Esophagus muscularis mucosa (tissue), 4 donors: ENCODE measurements at regions not wholly inside any gene's neighbourhood (a gene's known extent, or its start where the extent isn't known, plus 50 kb on each side); places are given as distances from the start of the nearest gene placed in this dataset.
"Not testable (repeated sequence)": the region's sequence is repeated elsewhere in the genome, so short reads cannot be mapped to it uniquely, and the experiment has no call there.

Experiments used
- DNase-seq: peaks from one replicate; pipeline ENCODE4 v3.0.0-alpha.2; 2017; ENCODE audit errors: extremely low spot score
- H3K27ac ChIP-seq, 4 donors: fragments of 200-600 bp; sonication (generic); replicated peaks in 1 of 4; 1 replicate in 3 of 4; 2 replicates in 1 of 4; pipeline ENCODE4 v1.5.1; 2016 to 2019; ENCODE audit warnings: mild to moderate bottlenecking in 1 of 4
- H3K27me3 ChIP-seq, 4 donors: fragments of 200-600 bp; sonication (generic); one replicate each; pipeline versions ENCODE4 v1.5.1 to v1.6.0; 2016 to 2019
- H3K36me3 ChIP-seq, 4 donors: fragments of 200-600 bp; sonication (generic); one replicate each; pipeline ENCODE4 v1.5.1; 2016 to 2019
- H3K4me1 ChIP-seq, 4 donors: fragments of 200-600 bp; sonication (generic); one replicate each; pipeline ENCODE4 v1.5.1; 2016 to 2019
- H3K4me3 ChIP-seq, 4 donors: fragments of 200-600 bp; sonication (generic); 1 replicate in 2 of 4; 2 replicates in 2 of 4; pipeline ENCODE4 v1.5.1; 2016 to 2019; ENCODE audit warnings: mild to moderate bottlenecking in 4 of 4, moderate library complexity in 1 of 4
- H3K9me3 ChIP-seq, 4 donors: fragments of 200-600 bp; sonication (generic); 1 replicate in 3 of 4; 2 replicates in 1 of 4; pipeline ENCODE4 v1.5.1; 2016 to 2019
- EP300 ChIP-seq: sonication (generic); formaldehyde crosslinking; IDR thresholded peaks from one replicate; pipeline ENCODE4 v1.6.1; 2017; ENCODE audit warnings: antibody characterized with exemption
- POLR2A ChIP-seq: fragments of 450-650 bp; IDR thresholded peaks from one replicate; pipeline ENCODE4 v1.6.1; 2017; ENCODE audit warnings: antibody characterized with exemption, moderate library complexity, mild to moderate bottlenecking, low read depth
- POLR2AphosphoS5 ChIP-seq, 2 donors: sonication (generic); formaldehyde crosslinking; IDR thresholded peaks; one replicate each; pipeline ENCODE4 v1.6.1; 2017; ENCODE audit warnings: antibody characterized with exemption in 2 of 2
- WGBS: methylation state at CpG from one replicate; pipeline ENCODE4 v1.1.5; 2018; 5-methylcytosine and 5-hydroxymethylcytosine counted together
- intact Hi-C: fragments of 100-400 bp; cut with DNase I; formaldehyde crosslinking; loops from one replicate; pipeline ENCODE4 v1.15.1; 2023
- TF ChIP-seq, protein P1 (sequence below), 3 experiments: fragments of 200-600 bp in 2 of 3; fragments of 450-650 bp in 1 of 3; sonication (generic) in 2 of 3; IDR thresholded peaks; one replicate each; pipeline ENCODE4 v1.5.1; 2017 to 2019; ENCODE audit warnings: antibody characterized with exemption in 3 of 3, mild to moderate bottlenecking in 2 of 3, moderate library complexity in 1 of 3

DNA sequence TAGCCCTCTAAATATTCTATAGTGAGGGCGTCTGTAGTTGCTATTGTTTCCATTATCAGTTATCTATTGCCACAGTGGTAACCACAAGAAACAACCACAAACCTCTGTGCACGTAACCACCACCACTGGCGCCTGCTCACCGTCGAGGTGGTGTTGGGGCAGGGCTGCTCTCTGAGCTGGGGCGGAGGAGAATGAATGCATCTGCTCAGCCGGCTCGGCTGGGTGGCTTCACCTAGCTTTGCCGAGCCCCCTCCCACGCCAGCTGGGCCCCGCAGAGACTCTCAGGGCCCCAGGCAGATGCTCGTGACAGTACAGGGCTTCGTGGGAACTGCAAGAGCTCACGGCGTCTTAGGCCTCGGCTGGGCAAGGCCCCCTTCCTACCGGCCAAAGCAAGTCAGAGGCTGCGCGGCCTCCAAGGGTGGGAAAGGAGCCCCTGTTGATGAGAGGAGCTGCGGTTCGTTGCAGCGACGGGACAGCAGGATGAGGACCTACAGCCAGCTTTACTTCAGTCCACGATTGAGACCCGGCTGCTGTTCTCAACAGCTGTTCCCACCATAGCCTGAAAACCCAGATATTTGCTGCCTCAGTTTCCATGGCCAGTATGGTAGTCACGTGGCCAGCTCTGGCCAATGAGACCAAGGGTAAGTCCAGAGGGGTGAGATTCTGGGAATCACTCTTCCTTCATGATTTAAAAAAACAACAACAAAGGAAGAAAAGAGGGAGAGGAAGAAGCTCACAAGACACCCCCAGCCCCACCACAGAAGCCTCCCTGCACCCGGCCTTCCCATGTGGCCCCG is 120.2 kb upstream of the AFDN start:
- H3K9me3 ChIP-seq: no peaks in the 10 kb centered on the region

DNA sequence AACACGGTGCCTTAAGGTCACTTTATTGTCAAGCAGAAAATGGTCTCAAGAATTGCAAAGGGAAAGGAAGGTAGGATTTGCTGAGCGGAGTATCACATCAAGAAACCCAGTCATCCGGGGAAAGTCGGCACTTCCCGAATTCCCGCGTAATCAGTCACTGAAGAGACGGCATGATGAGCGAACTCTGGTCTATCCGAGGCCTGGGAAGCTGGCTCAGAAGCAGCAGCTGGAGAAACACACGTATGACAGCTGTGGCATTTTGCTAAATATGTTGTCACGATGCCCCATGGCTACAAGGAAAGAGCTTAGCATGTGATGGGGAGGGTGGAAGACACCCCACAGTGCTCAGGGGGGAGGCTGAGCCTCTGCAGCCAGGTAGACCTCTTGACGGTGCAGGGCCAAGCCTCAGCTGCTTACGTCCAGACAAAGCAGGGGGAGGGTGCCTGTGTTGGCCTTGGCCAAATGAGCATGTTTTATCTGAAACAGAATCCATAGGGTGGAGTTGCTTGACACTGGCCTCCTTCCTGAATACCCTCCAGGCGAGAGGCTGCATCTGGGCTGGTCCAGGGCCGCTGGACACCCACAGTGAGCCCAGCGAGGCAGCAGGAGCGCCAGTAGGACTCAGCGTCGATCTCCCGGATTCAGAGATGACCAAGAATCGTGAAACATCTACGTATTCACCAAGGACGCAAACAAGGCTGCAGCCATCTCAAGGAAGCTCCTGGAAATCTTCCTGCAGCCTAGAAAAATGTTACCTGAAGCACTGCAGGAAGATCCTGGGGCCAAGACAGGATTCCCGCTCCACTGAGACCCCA is 118.8 kb upstream of the AFDN start:
- H3K9me3 ChIP-seq: no peaks in the 10 kb centered on the region
- H3K27ac ChIP-seq: no peak overlapping the region
- H3K36me3 ChIP-seq: no peaks in the 10 kb centered on the region
- H3K4me1 ChIP-seq: no peaks in the 10 kb centered on the region
- WGBS: 90% methylated on average over 24 of the region's 25 CpGs
- intact Hi-C loops: no loop called here
- peaks cover 0 to 36% (median 0%) of the 10 kb centered on the region in 4 donors for H3K27me3 ChIP-seq
- H3K4me3 ChIP-seq: no peak overlapping the region
- DNase-seq: no peak
- no peak for TF ChIP-seq POLR2A
- TF ChIP-seq, protein P1, sequence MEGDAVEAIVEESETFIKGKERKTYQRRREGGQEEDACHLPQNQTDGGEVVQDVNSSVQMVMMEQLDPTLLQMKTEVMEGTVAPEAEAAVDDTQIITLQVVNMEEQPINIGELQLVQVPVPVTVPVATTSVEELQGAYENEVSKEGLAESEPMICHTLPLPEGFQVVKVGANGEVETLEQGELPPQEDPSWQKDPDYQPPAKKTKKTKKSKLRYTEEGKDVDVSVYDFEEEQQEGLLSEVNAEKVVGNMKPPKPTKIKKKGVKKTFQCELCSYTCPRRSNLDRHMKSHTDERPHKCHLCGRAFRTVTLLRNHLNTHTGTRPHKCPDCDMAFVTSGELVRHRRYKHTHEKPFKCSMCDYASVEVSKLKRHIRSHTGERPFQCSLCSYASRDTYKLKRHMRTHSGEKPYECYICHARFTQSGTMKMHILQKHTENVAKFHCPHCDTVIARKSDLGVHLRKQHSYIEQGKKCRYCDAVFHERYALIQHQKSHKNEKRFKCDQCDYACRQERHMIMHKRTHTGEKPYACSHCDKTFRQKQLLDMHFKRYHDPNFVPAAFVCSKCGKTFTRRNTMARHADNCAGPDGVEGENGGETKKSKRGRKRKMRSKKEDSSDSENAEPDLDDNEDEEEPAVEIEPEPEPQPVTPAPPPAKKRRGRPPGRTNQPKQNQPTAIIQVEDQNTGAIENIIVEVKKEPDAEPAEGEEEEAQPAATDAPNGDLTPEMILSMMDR (IDR thresholded peaks at IDR 0.05): no peak
- no peak for TF ChIP-seq POLR2AphosphoS5 (IDR thresholded peaks at IDR 0.05)
- TF ChIP-seq EP300: no peak

More for the DNA sequence above, 120.2 kb upstream of the AFDN start:
- no peak for DNase-seq
- 90% methylated on average over 13 of the region's 28 CpGs for WGBS
- Histone ChIP-seq H3K36me3 (no peaks in the 10 kb centered on the region), H3K4me1 (no peaks in the 10 kb centered on the region), H3K27ac (no peak overlapping the region), H3K4me3 (no peak overlapping the region), H3K27me3 (peaks cover 0 to 22% (median 0%) of the 10 kb centered on the region in 4 donors)
- TF ChIP-seq EP300 (no peak), POLR2AphosphoS5 (IDR thresholded peaks at IDR 0.05) (no peak), POLR2A (no peak)
- TF ChIP-seq, protein P1 (IDR thresholded peaks at IDR 0.05): no peak
- intact Hi-C loops: no loop called here

DNA sequence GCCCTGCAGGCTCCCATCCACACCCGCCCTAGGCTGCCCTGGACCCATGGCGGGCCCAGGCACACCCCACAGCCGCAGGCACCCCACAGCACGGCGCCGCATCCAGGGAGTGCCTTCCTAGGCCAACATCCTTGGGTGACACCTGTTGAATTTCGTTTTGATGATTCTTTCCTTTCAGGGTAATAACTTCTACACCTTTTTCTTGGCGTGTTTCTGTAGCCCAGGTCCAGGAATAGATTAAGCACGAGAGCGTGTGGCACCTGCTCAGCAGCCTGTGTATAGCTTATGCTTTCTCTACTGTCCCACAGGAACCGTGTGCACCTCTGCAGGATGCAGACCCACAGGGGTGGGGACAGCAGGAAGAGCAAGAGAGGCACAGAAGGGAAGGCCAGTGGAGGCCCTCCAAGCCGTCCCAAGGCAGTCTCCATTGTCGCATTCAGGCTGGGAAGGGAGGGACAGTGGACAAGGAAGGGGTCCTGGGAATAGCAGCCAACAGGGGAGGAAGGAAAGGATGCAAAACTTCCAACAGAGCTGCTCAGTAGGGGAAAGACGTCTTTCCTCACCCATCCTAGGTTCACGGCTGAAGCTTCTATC is 118.1 kb upstream of the AFDN start:
- intact Hi-C loops: no loop called here
- Histone ChIP-seq H3K9me3 (no peaks in the 10 kb centered on the region), H3K36me3 (no peaks in the 10 kb centered on the region), H3K4me1 (peaks cover 0 to under 1% (median 0%) of the 10 kb centered on the region in 4 donors), H3K4me3 (no peak overlapping the region), H3K27me3 (peaks cover 0 to 40% (median 0%) of the 10 kb centered on the region in 4 donors), H3K27ac (no peak overlapping the region)
- TF ChIP-seq POLR2A (no peak), POLR2AphosphoS5 (IDR thresholded peaks at IDR 0.05) (no peak), EP300 (no peak)
- TF ChIP-seq, protein P1 (IDR thresholded peaks at IDR 0.05): no peak
- DNase-seq: no peak
- whole genome bisulfite sequencing: 89% methylated on average over 15 of the region's 15 CpGs

DNA sequence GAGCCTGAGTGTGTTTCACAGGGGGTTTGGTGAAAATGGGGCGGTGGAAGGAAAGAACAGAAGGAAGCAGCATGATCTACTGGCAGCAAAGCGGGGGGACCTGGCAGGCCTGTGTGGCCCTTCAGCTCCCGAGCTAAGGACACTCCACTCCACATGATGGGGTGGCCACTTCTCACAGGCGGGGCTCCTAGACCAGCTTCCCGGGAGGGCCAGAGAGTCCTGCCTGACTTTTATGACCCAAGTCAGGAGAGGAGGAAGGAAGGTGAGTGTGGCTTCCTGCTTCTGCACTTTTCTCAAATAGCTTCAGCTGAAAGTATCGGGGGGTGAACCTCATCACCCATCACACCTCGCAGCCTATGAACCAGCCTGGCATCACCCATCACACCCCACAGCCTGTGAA is 117.5 kb upstream of the AFDN start:
- H3K9me3 ChIP-seq: no peaks in the 10 kb centered on the region
- TF ChIP-seq POLR2AphosphoS5 (IDR thresholded peaks at IDR 0.05) (no peak), EP300 (no peak), POLR2A (no peak)
- TF ChIP-seq, protein P1 (IDR thresholded peaks at IDR 0.05): no peak
- H3K27ac ChIP-seq: no peak overlapping the region
- DNase-seq: no peak
- 89% methylated on average over 3 of the region's 7 CpGs for WGBS
- no peaks in the 10 kb centered on the region for H3K36me3 ChIP-seq
- H3K4me3 ChIP-seq: no peak overlapping the region
- H3K4me1 ChIP-seq: peaks cover 0 to 5% (median 0%) of the 10 kb centered on the region in 4 donors
- peaks cover 0 to 42% (median 0%) of the 10 kb centered on the region in 4 donors for H3K27me3 ChIP-seq
- intact Hi-C loops: no loop called here

DNA sequence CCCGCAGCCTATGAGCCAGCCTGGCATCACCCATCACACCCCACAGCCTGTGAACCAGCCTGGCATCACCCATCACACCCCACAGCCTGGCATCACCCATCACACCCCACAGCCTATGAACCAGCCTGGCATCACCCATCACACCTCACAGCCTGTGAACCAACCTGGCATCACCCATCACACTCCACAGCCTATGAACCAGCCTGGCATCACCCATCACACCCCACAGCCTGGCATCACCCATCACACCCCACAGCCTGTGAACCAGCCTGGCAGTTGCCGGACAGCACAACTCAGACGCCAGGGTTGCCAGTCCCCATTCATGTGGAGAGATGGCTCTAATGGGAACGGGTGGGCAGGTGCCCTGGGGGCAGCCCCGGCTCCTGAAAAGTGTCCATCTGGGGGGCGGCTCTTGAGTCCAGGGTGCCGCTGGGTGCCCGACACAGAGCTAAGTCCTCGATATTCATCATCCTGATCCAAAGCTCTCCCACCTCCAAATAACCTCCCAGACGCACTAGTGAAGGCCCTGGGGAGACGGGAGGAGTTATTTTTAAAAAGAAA is 116.9 kb upstream of the AFDN start:
- intact Hi-C loops, H3K4me1 ChIP-seq, DNase-seq, H3K4me3 ChIP-seq, H3K27ac ChIP-seq, H3K9me3 ChIP-seq, H3K36me3 ChIP-seq: not testable (repeated sequence)
- peaks cover 0 to 44% (median 0%) of the 10 kb centered on the region in 4 donors for H3K27me3 ChIP-seq
- 96% methylated on average over 10 of the region's 11 CpGs for WGBS
